HG03442 (cell line): ENCODE measurements at regions not wholly inside any gene's neighbourhood (a gene's known extent, or its start where the extent isn't known, plus 50 kb on each side); places are given as distances from the start of the nearest gene placed in this dataset.

ENCODE experiments used
- ATAC-seq: cut with Tn5 transposase; IDR thresholded peaks from one replicate; pipeline ENCODE4 v1.9.1; 2021; ENCODE audit warnings: mild to moderate bottlenecking, moderate library complexity; ENCODE audit not compliant: unreplicated experiment

DNA sequence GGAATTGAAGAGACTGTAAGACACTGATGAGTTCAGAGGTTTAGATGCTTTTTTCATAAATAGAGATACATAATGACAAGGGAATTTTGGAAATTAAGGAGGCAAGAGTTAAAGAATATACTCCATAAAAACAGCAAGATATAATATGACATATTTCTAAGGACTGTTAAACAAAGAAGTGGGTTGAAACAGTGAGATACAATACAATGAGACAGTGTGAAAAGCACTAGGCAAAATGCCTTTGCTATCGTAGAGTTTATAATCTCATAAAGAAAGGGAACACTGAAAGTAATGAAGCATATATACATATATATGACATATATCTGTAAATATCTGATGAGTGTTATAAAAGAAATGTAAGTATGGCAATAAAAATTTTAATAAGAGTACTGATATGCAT lies 1496.2 kb downstream of the TECRL start:
- ATAC-seq = no peak

DNA sequence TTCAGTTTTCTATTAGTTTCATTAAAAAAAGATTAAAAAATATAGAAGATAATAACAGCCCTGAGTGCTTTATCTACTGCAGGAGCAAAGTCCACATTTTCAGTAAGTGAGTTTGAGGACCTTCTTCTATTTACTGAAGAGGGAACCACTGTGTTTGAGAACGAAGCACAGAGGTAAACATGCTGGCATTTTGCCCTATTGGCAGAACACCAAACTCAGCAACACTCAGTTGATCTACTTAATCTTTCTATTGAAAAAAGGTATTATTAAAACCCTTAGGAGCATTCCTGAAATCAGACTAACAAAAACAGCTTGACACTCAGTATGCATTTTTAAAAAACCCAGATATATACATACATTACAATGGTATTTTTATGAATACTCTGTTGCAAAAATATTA lies 1496.7 kb downstream of the TECRL start:
- no peak for ATAC-seq

DNA sequence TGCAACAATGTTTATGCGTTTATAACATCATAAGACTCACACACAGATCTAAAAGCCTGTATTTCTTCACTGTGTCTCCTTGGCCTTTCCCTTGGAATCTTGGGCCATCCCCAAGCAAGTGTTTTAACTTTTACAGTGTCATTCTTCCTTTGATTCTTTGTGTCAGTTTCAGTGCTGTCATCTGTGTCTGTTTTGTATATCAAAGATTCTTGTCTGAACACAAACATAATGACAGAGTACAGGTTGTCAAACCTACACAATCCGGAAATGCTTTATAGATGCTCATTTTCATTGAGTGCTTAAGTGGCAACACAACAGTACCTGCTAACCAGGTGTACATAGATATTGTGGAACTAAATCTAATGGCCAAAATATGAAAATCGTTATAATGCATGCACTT lies 1500.0 kb downstream of the TECRL start:
- ATAC-seq = no peak

DNA sequence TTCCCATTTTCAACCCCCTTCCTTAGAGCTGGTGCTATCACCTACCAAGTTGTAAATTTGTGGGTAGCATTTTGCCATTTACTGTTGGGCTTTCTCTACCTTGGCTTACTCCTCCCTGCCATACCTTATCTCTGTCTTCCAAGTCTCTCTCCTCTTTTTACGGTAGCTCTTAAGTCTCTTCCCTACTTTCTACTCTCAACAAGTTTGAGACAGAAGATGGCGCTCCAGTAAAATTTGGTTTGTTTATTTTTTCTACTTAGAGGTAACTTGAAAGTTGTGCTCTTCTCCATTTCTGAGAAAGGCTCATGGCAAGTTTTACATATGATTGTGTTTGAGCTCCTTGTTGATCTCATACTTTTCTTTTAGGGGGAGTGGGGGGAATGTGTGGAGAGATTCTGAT lies 1508.1 kb downstream of the TECRL start:
- no peak for ATAC-seq

DNA sequence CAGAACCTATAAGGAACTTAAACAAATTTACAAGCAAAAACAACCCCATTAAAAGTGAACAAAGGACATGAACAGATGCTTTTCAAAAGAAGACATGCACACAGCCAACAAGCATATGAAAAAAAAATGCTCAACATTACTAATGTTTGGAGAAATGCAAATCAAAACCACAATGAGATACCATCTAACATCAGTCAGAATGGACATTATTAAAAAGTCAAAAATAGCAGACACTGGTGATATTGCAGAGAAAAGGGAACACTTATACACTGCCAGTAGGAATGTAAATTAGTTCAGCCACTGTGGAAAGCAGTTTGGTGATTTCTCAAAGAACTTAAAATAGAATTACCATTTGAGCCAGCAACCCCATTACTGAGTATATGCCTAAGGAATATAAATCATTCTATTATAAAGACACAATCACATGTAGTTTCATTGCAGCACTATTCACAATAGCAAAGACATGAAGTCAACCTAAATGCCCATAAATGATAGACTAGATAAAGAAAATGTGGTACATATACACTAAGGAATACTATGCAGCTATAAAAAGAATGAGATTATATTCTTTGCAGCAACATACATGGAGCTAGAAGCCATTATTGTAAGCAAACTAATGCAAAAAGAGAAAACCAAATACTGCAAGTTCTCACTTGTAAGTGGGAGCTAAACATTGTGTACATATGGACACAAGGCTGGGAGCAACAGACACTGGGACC lies 1509.4 kb downstream of the TECRL start:
- ATAC-seq = no peak

DNA sequence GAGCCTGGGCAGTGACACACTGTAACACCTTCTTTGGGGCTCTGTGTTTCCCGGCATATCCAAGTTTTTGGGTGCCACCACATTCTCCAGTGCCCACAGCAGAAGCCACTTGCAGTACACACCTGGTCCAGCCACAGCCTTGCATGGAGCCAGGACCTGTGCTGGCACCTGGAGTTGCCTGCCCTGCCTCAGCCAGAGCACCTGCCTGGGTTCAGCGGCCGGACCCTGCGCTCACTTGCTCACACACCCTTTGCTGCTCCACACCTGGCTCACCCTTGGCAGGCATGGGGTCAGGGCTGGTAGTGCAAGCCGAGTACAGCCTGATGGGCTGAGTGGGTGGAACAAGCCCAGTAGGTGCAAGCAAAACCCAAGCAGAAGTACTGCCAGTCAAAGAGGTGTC lies 1511.1 kb downstream of the TECRL start:
- no peak for ATAC-seq

DNA sequence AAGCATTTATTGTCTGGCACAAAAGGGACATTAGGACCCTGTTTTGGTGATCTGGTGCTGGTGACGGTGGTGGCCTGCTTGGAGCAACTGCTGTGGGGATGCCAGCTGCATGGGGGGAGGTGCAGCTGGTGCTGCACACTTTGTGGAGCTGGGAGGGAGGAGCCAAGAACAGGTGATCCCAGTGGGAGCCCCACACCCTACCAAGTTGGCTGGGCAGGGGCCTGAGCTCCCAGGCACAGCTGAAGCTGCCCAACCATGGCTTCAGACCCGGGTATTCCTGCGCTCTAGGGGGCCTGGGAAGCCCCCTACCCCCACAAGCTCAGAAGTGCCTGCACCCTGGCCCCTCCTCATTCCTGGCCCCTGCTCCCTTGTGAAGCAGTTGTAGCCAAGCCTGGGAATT lies 1512.5 kb downstream of the TECRL start:
- ATAC-seq = no peak

DNA sequence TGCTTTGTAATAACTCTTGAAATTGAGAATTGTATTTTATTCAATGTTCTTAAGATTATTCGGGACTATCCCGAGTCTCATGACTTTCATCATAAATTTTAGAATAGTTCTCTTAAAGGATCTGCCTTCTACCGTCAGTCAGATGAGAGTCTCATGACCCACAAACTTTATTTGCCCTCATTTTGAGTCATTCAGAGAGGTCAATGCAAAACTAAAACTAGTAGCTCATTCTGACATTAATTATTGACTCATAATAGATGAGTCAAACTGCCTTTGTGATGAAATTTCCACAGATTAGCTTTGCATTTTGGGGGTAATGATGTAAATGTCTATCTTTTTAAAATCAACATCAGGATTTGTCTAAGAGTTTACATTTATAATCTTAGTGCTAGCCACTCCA lies 1527.3 kb downstream of the TECRL start:
- ATAC-seq = no peak

DNA sequence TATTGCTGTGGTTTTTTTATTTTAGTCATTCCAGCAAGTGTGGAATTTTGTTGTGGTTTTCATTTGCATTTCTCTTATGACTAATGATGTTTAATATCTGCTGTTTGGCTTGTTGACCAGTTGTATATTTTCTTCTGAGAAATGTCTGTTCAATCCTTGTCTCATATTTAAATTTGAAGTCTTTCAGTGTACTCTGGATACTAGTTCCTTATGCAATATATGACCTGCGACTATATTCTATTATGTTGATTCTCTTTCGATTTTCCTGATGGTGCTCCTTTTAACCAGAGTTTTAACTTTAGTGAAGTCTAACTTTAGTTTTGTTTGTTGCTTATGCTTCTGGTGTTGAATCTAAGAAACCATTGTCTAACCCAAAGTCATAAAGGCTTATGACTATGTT lies 1528.0 kb downstream of the TECRL start:
- ATAC-seq = no peak

DNA sequence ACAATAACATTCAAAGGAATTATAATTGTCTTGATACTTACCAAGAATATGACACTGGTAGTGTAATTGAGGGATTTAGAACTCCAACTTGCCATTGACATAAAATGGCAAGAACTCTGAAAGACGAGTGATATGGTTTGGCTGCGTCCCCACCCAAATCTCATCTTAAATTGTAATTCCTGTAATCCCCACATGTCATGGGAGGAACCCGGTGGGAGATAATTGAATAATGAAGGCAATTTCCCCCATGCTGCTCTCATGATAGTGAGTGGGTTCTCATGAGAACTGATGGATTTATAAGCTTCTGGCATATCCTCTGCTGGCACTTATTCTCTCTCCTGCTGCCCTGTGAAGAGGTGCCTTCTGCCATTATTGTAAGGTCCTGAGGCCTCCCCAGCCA lies 1536.4 kb downstream of the TECRL start:
- no peak for ATAC-seq

DNA sequence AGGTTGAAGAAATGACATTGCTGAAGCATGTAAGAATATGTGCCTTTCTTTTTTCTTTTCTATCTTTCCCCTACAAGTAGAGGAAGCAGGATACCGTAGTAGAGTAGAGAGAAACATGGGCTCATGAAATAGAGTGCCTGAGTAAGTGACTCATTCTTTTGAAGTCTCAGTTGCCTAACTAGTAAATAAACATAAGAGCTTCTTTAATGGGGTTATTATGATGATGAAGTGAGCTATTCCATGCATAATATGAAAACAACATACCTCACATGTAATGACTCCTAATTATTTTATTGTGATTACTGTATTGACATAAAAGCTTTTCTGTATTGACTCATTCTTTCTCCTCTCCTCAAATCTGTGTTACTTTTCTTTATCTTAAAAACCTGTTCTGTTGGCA lies 1538.2 kb downstream of the TECRL start:
- ATAC-seq = no peak

DNA sequence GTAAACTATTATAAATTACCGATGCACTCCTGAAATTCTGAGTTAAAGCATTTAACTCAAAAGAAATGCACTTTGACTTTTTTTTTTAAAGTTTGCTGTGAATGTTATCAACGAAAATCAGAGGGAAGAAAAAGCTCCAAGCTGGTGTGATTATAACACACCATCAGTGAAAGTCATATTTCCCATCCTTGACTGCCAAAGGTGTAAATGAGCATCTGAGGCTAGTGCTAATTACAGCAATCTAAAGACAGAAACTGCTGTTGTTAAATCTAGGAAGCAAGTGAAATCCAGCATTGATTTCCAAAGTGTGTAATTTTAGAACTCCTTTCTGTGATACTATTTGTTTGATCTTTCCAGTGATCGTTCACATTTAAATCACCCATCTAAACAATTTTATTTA lies 1538.8 kb downstream of the TECRL start:
- no peak for ATAC-seq

DNA sequence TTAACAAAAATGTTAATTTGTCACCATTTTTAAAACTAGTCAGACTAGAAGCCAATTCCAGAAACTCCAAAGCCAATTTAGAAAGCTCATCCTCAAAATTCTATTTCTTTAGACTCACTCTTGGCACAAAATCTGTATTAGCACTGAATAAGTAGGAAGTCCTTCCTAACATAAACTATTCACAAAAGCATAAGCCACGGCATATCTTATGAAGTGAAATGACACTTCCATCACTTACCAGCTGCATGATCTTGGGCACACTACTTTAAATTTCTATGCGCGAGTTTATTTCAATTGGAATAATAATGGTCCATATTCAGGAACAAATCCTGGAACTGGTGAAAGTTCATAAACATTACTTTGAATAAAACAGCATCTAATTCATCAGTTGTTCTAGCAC lies 1544.0 kb downstream of the TECRL start:
- ATAC-seq = no peak

DNA sequence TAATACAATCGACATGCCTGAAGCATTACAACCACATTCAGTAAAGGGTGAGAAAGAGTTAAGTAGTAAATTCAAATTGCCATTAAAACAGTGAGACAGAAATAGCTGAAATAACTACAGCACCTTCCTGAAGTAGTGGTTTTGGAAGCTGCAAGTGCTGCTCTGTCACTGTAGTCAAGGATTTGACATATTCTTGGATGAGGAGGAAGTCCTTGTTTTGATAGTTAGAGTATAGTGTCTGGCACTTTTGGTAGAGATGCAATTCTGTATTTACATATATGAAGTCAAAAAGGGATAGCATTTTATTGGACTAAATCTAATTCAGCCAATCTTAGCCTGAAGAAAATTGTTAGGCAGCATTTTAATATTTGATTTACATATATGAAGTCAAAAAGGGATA lies 1559.6 kb downstream of the TECRL start:
- ATAC-seq = no peak

DNA sequence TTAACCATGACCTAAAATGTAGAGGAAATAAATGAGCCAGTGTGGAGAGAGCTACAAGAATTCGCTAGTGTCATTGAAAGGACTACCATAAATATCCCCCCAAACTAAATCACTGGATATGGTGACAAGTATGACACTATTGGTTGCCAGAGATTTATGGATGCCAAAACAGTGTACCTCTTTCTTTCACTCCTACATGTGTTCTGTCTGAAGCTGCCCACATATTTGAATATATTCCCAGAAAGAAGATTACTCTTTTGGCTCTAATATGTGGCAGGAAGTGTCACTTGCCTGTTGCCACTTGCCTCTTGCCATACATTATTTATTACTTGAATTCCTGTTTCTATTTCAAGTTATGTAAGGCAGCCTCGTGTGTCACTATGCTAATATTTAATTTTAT lies 1573.6 kb downstream of the TECRL start:
- no peak for ATAC-seq

DNA sequence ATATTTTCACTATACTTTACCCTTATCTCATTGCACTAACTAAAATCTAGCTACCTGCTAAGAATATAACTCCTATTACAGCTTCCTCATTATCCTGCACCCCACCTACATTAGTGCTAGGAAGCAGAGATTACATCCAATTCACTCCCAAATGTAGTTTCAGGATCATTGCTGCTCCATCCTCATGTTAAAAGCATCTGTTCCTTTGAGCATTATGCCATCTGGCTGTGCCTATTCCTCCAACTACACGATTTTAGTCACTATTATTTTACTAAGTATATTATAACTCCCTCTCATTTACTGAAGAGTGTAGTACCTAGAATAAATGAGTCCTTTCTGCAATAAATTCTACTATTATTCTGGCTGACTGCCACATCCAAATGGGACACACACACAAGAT lies 1586.9 kb downstream of the TECRL start:
- no peak for ATAC-seq

DNA sequence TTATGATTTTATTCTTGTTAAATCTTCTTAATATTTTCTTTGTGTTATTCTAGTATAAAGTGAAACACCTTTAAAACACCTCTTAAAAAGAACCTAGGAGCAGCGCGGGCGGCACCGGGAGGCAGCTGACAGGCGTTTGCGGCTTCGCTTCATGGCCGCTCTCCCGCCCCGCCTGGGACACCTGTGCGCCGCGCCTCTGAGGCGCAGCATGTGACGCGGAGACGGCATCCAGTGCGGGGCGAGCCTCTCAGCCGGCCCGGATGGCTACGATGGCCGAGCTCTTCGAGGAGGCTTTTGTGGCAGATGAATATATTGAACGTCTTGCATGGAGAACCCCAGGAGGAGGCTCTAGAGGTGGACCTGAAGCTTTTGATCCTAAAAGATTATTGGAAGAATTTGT lies 1592.7 kb downstream of the TECRL start:
- no peak for ATAC-seq

DNA sequence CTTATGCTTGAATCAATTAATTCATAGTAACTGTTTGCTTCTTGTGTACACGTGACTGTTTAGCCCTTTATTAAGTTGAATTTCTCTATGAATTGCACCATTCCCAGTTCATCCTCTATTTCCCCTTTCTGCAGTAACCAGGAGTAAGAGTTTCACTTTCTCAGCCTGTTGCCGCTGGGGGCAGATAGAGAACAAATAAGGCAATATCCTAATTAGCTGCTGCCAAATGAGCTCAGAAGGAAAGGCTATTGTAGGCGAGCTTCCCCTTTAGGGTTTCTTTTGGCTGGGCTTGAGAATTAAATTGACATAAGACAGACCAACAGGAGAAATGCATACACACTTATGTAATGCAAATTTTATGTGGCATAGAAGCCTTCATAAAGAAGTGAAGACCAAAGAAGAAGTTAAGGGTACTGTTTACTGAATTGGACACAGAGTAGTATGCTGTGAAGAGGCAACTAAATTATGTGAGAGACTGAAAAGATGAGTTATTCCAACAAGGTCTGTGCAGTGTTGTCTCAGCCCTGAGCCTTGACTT lies 1594.7 kb downstream of the TECRL start:
- no peak for ATAC-seq

DNA sequence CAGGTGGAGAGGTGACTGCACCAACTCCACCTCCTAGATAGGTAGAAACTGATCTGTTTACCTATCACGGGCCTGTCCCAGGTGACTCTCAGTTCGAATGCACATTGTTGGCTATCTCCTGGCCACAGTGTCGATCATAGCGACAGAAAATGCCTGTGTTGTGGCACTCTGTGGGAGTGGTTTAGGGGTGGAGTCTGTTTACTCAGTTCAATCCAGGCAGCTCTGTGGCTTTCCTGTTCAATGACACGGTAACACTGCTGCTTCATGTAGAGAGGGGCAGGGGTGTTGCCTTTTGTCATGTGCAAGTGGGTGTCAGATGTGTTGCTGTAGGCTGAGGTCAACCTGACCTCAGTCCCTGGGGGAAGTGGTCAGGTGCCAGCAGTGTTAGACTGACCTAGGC lies 1602.4 kb downstream of the TECRL start:
- no peak for ATAC-seq

DNA sequence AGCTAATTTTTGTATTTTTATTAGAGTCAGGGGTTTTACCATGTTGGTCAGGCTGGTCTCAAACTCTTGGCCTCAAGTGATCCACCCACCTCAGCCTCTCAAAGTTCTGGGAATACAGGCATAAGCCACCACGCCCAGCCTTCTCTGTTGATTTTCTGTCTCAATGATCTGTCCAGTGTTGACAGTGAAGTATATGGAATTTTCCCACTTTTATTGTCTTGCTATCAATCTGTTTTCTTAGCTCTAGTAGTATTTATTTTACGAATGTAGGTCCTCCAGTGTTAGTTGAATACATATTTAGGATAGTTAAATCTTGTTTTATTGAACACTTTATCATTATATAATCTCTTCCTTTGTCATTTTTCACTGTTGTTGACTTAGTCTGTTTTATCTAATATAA lies 1603.9 kb downstream of the ADGRL3 start:
- ATAC-seq = no peak

DNA sequence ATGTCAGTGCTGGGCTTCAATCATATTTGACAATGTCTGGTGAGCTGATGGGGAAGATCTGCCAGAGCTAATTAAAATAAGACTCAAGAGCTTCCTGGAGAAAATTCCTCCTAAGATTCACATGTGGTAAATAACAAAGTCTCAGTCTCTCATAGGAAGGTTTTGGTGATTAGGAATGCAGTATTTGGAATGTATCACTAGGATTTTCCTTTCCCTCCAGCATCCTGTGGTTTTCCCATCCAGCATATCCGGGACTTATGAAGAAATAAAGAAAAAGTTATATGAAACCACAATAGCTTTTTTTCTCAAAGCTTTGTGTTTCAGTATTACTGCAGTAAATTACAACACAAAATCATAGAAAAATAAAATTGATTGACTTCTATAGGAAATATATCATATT lies 1597.1 kb downstream of the ADGRL3 start:
- no peak for ATAC-seq

DNA sequence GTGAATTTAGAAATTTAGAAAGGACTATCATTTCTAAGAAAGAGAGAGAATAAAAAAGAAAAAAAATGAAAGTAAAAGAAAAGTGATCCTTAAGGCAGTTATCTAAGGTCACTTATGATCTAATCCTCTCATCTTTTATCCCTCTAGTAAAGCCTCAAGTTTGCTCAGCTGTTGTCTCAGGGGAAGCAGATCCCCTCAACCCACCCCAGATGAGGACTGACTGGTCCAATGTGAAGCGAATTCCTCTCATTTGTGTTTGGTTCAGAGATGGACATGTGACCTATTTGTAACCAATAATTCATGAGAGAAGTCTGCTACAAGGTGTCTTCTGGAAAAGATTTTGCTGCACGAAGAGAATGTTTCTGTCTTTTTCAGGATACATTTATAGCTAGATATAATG lies 1591.3 kb downstream of the ADGRL3 start:
- no peak for ATAC-seq

DNA sequence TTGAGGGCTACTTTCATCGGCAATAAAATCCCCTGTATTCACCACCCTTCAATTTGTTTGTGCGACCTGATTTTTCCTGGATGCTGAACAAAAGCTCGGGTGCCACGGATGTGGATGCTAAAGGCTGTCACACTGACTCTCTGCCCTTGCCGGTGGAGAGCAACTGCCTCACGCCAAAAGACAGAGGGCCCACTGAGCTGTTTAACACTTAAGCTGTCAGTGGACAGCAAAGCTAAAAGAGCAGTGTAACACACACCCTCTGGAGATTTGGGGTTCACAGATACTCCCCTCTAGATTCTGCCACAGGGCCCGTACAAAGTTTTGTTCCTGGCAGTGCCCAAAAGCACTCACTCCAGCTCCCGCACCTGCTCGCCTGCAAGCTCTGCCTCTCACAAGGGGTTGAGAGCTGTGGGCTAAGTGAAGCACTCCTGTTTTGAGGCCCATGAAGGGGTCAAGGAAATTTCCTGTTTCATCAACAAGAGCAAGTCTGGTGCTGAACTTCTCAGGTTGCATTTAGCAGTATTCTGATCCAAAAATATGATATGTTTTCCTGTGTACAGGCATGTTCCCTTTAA lies 1571.9 kb downstream of the ADGRL3 start:
- no peak for ATAC-seq
